ENCODE measurements at regions not wholly inside any gene's neighbourhood (a gene's known extent, or its start where the extent isn't known, plus 50 kb on each side); places are given as distances from the start of the nearest gene placed in this dataset.

GRCh38 chr6:48200869-48201390 lies 89.9 kb upstream of the PTCHD4 start:
- Histone ChIP-seq H3K36me3 (no peaks in the 10 kb centered on the region), H3K4me3 (no peak overlapping the region), H3K27ac (no peak overlapping the region), H3K4me1 (no peaks in the 10 kb centered on the region), H3K27me3 (no peaks in the 10 kb centered on the region), H3K9me3 (no peaks in the 10 kb centered on the region)
- no peak for TF ChIP-seq CTCF (IDR thresholded peaks at IDR 0.05)
- 85 to 96% (median 92%) methylated on average over 3 of the region's 3 CpGs for WGBS, 4 donors
- DNase-seq, result no peak
- intact Hi-C loops (cut with DNase I), result no loop called here
- no peak for ATAC-seq

- Histone ChIP-seq H3K9me3 (no peaks in the 10 kb centered on the region), H3K36me3 (no peaks in the 10 kb centered on the region), H3K4me3 (no peak overlapping the region), H3K27ac (no peak overlapping the region), H3K27me3 (no peaks in the 10 kb centered on the region), H3K4me1 (no peaks in the 10 kb centered on the region)
- intact Hi-C loops (cut with DNase I), result no loop called here
- 85 to 89% (median 85%) methylated on average over 2 of the region's 2 CpGs for WGBS, 4 donors
- DNase-seq, result no peak
- no peak for ATAC-seq
- TF ChIP-seq POLR2A (IDR thresholded peaks at IDR 0.05) (no peak), CTCF (IDR thresholded peaks at IDR 0.05) (no peak)
Measured at GRCh38 chr6:48199499-48199898, 88.5 kb upstream of the PTCHD4 start.

GRCh38 chr6:48197941-48198340 lies 86.9 kb upstream of the PTCHD4 start:
- TF ChIP-seq CTCF (IDR thresholded peaks at IDR 0.05) (no peak), POLR2A (IDR thresholded peaks at IDR 0.05) (no peak)
- Histone ChIP-seq H3K27ac (no peak overlapping the region), H3K36me3 (no peaks in the 10 kb centered on the region), H3K27me3 (no peaks in the 10 kb centered on the region), H3K4me1 (no peaks in the 10 kb centered on the region), H3K9me3 (no peaks in the 10 kb centered on the region), H3K4me3 (no peak overlapping the region)
- no peak for DNase-seq
- intact Hi-C loops (cut with DNase I), result no loop called here
- ATAC-seq, result no peak
- WGBS, 4 donors, result 75 to 79% (median 78%) methylated on average over 2 of the region's 2 CpGs

- no peak for TF ChIP-seq POLR2A (IDR thresholded peaks at IDR 0.05)
- Histone ChIP-seq H3K4me1 (no peaks in the 10 kb centered on the region), H3K4me3 (no peak overlapping the region), H3K27ac (no peak overlapping the region), H3K27me3 (peaks cover 0 to 3% (median 0%) of the 10 kb centered on the region in 9 donors), H3K36me3 (no peaks in the 10 kb centered on the region), H3K9me3 (no peaks in the 10 kb centered on the region)
- DNase-seq, result no peak
- WGBS, 4 donors, result 89 to 92% (median 91%) methylated on average over 7 of the region's 7 CpGs
- ATAC-seq, result no peak
- intact Hi-C loops (cut with DNase I), result no loop called here
Measured at GRCh38 chr6:48194596-48195295, 83.7 kb upstream of the PTCHD4 start.

GRCh38 chr6:48188158-48188557 lies 77.2 kb upstream of the PTCHD4 start:
- intact Hi-C loops (cut with DNase I), result no loop called here
- H3K9me3 ChIP-seq, result no peaks in the 10 kb centered on the region
- H3K27me3 ChIP-seq, result peaks cover 0 to 3% (median 0%) of the 10 kb centered on the region in 9 donors
- TF ChIP-seq POLR2A (IDR thresholded peaks at IDR 0.05), result no peak
- TF ChIP-seq CTCF (IDR thresholded peaks at IDR 0.05), result no peak
- WGBS, 4 donors, result 93 to 98% (median 95%) methylated on average over 2 of the region's 2 CpGs
- no peaks in the 10 kb centered on the region for H3K4me1 ChIP-seq
- no peak overlapping the region for H3K27ac ChIP-seq
- DNase-seq, result no peak
- ATAC-seq, result no peak
- H3K4me3 ChIP-seq, result no peak overlapping the region
- no peaks in the 10 kb centered on the region for H3K36me3 ChIP-seq
